ENCODE measurements at regions not wholly inside any gene's neighbourhood (a gene's known extent, or its start where the extent isn't known, plus 50 kb on each side); places are given as distances from the start of the nearest gene placed in this dataset.

DNA sequence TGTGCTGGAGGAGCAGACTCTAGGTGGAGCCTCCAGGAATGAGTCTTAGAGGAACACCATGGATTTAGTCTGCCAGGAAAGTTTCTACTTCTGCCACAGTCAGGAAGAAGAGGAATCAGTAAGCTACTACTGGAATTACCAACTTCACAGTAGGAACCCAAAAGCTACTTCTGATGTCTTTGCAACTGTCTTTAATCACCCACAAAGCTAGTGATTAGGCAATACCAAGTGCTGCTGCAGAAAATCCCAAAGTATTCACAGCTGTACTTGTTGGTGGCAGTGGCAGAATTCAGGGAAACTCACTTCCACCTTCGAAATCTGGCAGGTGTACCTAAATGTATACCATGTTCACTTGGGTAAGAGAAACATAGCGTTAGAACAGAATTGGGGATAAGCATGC lies 264.5 kb upstream of the SORL1-AS1 start:
- Mint-ChIP-seq H3K36me3 (ENCODE audit: unreplicated experiment) (peaks cover 12% of the 10 kb centered on the region), H3K9me3 (ENCODE audit: unreplicated experiment) (peaks cover 3% of the 10 kb centered on the region), H3K4me3 (ENCODE audit: unreplicated experiment) (no peak overlapping the region), H3K27me3 (ENCODE audit: unreplicated experiment) (peaks cover 2% of the 10 kb centered on the region), H3K4me1 (ENCODE audit: low read depth, unreplicated experiment) (no peaks in the 10 kb centered on the region), H3K27ac (ENCODE audit: unreplicated experiment) (no peak overlapping the region)
- DNase-seq: no peak
- TF ChIP-seq, protein P1, sequence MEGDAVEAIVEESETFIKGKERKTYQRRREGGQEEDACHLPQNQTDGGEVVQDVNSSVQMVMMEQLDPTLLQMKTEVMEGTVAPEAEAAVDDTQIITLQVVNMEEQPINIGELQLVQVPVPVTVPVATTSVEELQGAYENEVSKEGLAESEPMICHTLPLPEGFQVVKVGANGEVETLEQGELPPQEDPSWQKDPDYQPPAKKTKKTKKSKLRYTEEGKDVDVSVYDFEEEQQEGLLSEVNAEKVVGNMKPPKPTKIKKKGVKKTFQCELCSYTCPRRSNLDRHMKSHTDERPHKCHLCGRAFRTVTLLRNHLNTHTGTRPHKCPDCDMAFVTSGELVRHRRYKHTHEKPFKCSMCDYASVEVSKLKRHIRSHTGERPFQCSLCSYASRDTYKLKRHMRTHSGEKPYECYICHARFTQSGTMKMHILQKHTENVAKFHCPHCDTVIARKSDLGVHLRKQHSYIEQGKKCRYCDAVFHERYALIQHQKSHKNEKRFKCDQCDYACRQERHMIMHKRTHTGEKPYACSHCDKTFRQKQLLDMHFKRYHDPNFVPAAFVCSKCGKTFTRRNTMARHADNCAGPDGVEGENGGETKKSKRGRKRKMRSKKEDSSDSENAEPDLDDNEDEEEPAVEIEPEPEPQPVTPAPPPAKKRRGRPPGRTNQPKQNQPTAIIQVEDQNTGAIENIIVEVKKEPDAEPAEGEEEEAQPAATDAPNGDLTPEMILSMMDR (IDR thresholded peaks at IDR 0.05; ENCODE audit: partially characterized antibody, unreplicated experiment): no peak

DNA sequence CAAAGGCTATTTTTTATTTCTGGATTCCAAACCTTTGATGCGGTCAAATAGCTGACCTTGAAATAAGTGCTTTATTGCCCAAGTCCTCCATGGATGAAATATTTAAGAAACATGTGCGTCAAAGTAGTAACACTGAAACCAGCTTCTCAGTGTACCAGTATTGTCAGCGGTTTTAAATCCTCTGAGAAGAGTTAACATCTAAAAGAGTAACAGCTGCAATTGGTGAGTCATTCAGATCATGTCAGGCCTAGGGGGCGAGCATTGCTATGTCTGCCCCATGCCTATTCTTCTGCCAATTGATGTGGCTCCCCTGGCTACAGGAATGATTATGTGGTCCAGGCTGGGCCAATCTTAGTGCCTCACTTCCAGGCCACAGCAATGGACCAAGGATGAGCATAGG lies 263.3 kb upstream of the SORL1-AS1 start:
- no peaks in the 10 kb centered on the region for H3K27me3 Mint-ChIP-seq (ENCODE audit: unreplicated experiment)
- no peaks in the 10 kb centered on the region for H3K4me1 Mint-ChIP-seq (ENCODE audit: low read depth, unreplicated experiment)
- TF ChIP-seq, protein P1 (IDR thresholded peaks at IDR 0.05; ENCODE audit: partially characterized antibody, unreplicated experiment): no peak
- peaks cover 12% of the 10 kb centered on the region for H3K36me3 Mint-ChIP-seq (ENCODE audit: unreplicated experiment)
- H3K4me3 Mint-ChIP-seq (ENCODE audit: unreplicated experiment): no peak overlapping the region
- no peak overlapping the region for H3K27ac Mint-ChIP-seq (ENCODE audit: unreplicated experiment)
- no peaks in the 10 kb centered on the region for H3K9me3 Mint-ChIP-seq (ENCODE audit: unreplicated experiment)
- DNase-seq: no peak

DNA sequence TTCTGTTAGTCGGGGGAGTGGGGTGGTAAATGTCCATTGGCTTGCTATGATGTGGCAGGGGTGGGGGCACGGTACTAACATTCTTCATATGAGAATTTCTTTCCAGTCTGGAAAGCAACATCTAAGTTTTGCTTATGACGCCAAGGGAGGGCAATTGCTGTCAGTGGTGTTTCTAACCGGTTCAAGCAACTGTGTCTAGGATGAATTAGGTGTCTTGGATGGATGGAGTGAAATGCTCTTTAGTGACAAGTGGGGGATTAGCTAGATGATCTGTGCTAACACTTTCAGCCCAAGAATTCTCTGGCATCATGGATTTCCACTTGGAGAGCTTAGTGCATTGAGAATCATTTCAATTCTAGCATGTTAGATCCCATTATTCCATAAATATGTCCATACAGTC lies 262.6 kb upstream of the SORL1-AS1 start:
- no peak for DNase-seq
- TF ChIP-seq, protein P1 (IDR thresholded peaks at IDR 0.05; ENCODE audit: partially characterized antibody, unreplicated experiment): no peak
- Mint-ChIP-seq H3K4me3 (ENCODE audit: unreplicated experiment) (no peak overlapping the region), H3K4me1 (ENCODE audit: low read depth, unreplicated experiment) (no peaks in the 10 kb centered on the region), H3K9me3 (ENCODE audit: unreplicated experiment) (no peaks in the 10 kb centered on the region), H3K27me3 (ENCODE audit: unreplicated experiment) (no peaks in the 10 kb centered on the region), H3K36me3 (ENCODE audit: unreplicated experiment) (peaks cover 8% of the 10 kb centered on the region), H3K27ac (ENCODE audit: unreplicated experiment) (no peak overlapping the region)

DNA sequence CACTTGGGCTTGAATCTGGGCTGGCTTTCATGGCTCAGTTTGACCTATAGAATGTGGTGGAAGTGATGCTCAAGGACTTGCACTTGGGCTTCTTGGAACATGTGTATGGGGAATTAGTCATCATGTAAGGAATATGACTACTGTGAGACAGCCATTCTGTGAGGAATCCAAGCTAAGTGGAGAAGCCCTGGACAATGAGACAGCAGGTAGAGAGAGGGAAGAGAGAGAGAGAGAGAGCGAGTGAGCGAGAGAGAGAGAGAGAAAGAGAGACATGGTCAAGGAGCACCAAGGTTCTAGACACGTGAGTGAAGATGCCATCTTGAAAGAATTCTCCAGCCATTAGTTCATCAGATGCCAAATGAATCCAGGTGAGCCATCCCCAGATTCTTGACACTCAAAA lies 261.6 kb upstream of the SORL1-AS1 start:
- Mint-ChIP-seq H3K36me3 (ENCODE audit: unreplicated experiment) (no peaks in the 10 kb centered on the region), H3K27ac (ENCODE audit: unreplicated experiment) (no peak overlapping the region), H3K4me1 (ENCODE audit: low read depth, unreplicated experiment) (no peaks in the 10 kb centered on the region), H3K27me3 (ENCODE audit: unreplicated experiment) (no peaks in the 10 kb centered on the region), H3K4me3 (ENCODE audit: unreplicated experiment) (no peak overlapping the region), H3K9me3 (ENCODE audit: unreplicated experiment) (no peaks in the 10 kb centered on the region)
- TF ChIP-seq, protein P1 (IDR thresholded peaks at IDR 0.05; ENCODE audit: partially characterized antibody, unreplicated experiment): no peak
- no peak for DNase-seq

DNA sequence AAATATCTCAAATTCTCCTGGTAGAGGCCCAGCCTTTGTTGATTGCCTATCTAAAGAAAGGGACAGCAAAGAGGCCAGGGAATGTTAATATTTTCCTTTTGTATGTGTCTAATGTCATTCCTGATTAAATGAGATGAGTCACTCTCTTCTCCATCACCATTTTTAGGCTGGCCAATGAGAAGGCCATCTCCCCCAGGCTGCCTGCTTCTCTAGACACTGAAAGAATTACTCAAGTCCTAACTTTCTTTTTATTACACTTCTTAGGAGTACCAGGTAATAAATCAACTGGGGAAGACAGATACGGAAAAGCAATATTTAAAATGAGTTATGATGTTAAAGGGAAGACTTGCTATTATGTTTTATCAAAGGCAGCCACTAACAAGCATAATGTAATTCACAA lies 259.2 kb upstream of the SORL1-AS1 start:
- Mint-ChIP-seq H3K36me3 (ENCODE audit: unreplicated experiment) (no peaks in the 10 kb centered on the region), H3K9me3 (ENCODE audit: unreplicated experiment) (no peaks in the 10 kb centered on the region), H3K27ac (ENCODE audit: unreplicated experiment) (no peak overlapping the region), H3K4me3 (ENCODE audit: unreplicated experiment) (no peak overlapping the region), H3K27me3 (ENCODE audit: unreplicated experiment) (no peaks in the 10 kb centered on the region), H3K4me1 (ENCODE audit: low read depth, unreplicated experiment) (no peaks in the 10 kb centered on the region)
- no peak for DNase-seq
- TF ChIP-seq, protein P1 (IDR thresholded peaks at IDR 0.05; ENCODE audit: partially characterized antibody, unreplicated experiment): no peak
